Cerebellar cortex (tissue), 1 donor: ENCODE measurements at regions not wholly inside any gene's neighbourhood (a gene's known extent, or its start where the extent isn't known, plus 50 kb on each side); places are given as distances from the start of the nearest gene placed in this dataset.
"Not testable (repeated sequence)": the region's sequence is repeated elsewhere in the genome, so short reads cannot be mapped to it uniquely, and the experiment has no call there.

Experiments used
- DNase-seq: peaks from one replicate; pipeline ENCODE4 v3.0.0-alpha.2; 2015; ENCODE audit warnings: low spot score

GRCh38 chr1:228869312-228869824, 134.1 kb downstream of the RHOU start:
- DNase-seq: no peak

DNA sequence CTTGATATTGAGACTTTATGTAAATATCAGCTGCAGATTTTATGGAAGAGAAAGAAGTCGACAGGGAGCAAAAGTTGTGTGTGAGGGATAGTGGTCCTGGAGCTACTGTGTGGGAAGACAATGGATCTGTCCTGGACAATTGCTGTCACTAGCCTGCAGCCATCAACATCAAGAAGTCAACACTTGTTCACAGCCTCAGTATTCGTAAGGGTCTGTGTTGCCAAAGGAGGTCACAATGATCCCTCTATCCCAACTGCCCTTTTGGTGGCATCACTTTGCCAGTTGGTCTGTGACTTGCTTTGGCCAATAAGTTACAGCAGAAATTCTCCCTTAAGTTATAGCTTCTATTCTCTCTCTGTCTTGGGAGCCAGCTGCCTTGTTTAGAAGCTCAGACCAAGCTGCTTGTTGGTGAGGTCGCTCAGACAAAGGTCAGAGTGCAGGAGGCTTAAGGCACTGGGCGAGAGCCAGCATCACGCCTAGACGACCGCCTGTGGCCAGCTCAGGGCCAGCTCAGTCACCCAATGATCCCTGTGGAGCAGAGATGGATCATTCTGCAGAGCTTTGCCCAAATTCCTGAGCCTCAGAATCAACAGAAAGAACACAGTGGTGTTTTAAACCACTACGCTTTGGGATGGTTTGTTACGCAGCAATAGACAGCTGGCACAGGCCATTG, 134.9 kb downstream of the RHOU start:
- DNase-seq: no peak

- no peak for DNase-seq
These were observed 136.2 kb downstream of the RHOU start for GRCh38 chr1:228871314-228872061.

- no peak for DNase-seq
These were observed 136.8 kb downstream of the RHOU start for GRCh38 chr1:228872080-228872479.

- DNase-seq: no peak
These were observed 138.4 kb downstream of the RHOU start for GRCh38 chr1:228873709-228874108.

GRCh38 chr1:228875741-228876140, 140.5 kb downstream of the RHOU start:
- no peak for DNase-seq

DNA sequence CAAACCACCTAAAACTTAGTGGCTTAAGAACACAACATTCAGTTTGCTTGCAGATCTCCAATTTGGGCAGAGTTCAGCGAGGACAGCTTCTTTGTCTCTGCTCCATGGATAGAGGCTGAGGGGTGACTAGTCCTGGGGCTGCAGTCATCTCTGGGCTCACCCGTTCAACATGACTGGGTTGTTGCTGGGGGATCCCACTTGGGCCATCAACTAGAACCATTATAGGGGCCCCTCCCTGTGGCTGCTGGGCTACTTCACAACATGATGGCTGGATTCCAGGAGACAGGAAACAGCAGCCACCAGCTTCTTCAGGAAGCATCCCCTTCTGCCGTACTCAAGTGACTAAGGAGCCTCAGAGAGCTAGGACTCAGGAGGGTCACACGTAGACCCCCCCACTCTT, 140.9 kb downstream of the RHOU start:
- DNase-seq: no peak

- no peak for DNase-seq
These were observed 143.9 kb downstream of the RHOU start for GRCh38 chr1:228879164-228879563.

GRCh38 chr1:228882041-228882770, 146.9 kb downstream of the RHOU start:
- no peak for DNase-seq

DNA sequence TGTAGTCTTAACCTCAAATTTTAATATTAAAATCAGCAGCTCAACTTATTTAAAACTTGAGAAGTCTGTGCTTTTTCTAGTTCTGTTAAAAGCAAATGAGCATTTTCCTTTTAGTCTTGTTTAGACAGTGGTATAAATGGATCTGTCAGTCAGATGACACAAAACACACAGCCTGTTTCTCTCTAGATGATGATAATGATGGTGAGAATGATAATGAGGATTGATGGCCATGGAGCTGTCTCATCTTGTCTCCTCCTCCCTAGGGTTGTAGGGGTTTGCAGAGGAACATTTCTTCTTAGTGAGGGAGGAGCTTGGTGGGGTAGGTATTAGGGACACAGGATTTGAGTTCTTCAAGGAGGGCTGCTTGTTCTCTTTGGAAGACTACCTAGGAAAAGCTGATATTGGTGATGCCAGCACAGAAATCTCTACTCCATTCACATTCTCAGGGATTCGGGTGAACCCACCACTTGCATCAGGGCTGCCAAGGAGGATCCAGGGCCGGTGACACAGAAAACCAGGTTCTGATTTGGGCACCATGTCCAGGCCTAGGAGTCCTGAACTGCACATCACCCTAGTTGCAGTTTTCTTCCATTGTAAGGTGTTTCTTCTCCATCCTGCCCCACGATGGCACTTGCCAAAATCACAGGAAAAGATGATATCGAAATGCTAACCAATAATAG, 147.6 kb downstream of the RHOU start:
- DNase-seq: no peak

- DNase-seq: no peak
These were observed 148.3 kb downstream of the RHOU start for GRCh38 chr1:228883535-228883934.

- no peak for DNase-seq
These were observed 148.9 kb downstream of the RHOU start for GRCh38 chr1:228884196-228884595.

- no peak for DNase-seq
These were observed 149.6 kb downstream of the RHOU start for GRCh38 chr1:228884615-228885566.

GRCh38 chr1:228885845-228886244, 150.6 kb downstream of the RHOU start:
- DNase-seq: no peak

GRCh38 chr1:228887101-228887500, 151.8 kb downstream of the RHOU start:
- DNase-seq: no peak

DNA sequence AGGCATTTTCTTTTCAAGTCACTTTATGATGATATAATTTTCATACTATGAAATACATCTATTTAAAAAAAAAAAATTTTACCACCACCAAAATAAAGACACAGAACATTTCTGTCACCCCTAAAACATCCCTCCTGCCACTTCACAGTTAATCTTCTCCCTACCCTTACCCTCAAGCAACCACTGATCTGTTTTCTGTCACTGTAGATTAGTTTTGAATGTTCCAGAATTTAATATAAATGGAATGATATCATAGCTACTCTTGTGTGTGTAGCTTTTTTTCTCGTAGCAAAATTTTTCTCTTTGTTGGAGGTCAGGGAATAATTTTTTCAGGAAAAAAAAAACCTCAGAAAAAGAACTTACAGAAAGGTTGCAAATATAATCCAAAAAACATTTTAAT, 152.7 kb downstream of the RHOU start:
- no peak for DNase-seq

DNA sequence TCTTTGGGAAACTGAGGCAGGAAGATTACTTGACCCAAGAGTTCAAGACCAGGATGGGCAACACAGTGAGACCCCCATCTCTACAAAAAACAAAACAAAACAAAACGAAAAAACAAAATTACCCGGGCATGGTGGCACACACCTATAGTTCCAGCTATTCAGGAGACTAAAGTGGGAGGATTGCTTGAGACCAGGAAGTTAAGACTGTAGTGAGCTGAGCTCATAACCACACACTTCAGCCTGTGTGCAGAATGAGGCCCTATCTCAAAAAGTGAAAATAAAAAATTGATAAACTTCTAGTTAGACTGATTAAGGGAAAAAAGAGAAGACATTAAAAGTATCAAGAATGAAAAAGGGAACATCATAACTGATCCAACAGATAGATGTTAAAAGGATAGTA, 154.0 kb downstream of the RHOU start:
- no peak for DNase-seq

GRCh38 chr1:228891272-228892034, 156.2 kb downstream of the RHOU start:
- DNase-seq: no peak

DNA sequence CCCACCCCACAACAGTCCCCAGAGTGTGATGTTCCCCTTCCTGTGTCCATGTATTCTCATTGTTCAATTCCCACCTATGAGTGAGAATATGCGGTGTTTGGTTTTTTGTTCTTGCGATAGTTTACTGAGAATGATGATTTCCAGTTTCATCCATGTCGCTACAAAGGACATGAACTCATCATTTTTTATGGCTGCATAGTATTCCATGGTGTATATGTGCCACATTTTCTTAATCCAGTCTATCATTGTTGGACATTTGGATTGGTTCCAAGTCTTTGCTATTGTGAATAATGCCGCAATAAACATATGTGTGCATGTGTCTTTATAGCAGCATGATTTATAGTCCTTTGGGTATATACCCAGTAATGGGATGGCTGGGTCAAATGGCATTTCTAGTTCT, 156.9 kb downstream of the RHOU start:
- not testable (repeated sequence) for DNase-seq

- DNase-seq: no peak
These were observed 159.2 kb downstream of the RHOU start for GRCh38 chr1:228894442-228894989.
